Right lobe of liver (tissue), 6 donors: ENCODE measurements at regions not wholly inside any gene's neighbourhood (a gene's known extent, or its start where the extent isn't known, plus 50 kb on each side); places are given as distances from the start of the nearest gene placed in this dataset.

Experiments used
- ATAC-seq, 4 donors: fragments of 200-7000 bp; cut with Tn5 transposase; one replicate each; pipeline ENCODE4 v1.9.1; 2020; ENCODE audit warnings: mild to moderate bottlenecking in 4 of 4, moderate library complexity in 4 of 4
- DNase-seq, 3 donors: peaks; one replicate each; pipeline ENCODE4 v3.0.0-alpha.2; 2020
- H3K27ac ChIP-seq, 3 donors: fragments of 200-600 bp; one replicate each; pipeline ENCODE4 v1.8.0; 2022
- H3K27me3 ChIP-seq, 2 donors: fragments of 200-600 bp; one replicate each; pipeline ENCODE4 v1.8.0; 2022
- H3K36me3 ChIP-seq, 4 donors: fragments of 200-600 bp; sonication (generic) in 1 of 4; one replicate each; pipeline versions ENCODE4 v1.5.1 to v1.8.0; 2017 to 2022; ENCODE audit warnings: control low read depth in 1 of 4
- H3K4me1 ChIP-seq, 4 donors: fragments of 200-600 bp; sonication (generic) in 1 of 4; one replicate each; pipeline versions ENCODE4 v1.5.1 to v1.8.0; 2017 to 2022; ENCODE audit warnings: control low read depth in 1 of 4
- H3K4me3 ChIP-seq, 3 donors: fragments of 200-600 bp; one replicate each; pipeline ENCODE4 v1.8.0; 2022
- H3K9me3 ChIP-seq, 4 donors: fragments of 200-600 bp; sonication (generic) in 1 of 4; one replicate each; pipeline versions ENCODE4 v1.5.1 to v1.8.0; 2017 to 2022; ENCODE audit warnings: control low read depth in 1 of 4
- POLR2A ChIP-seq: fragments of 450-650 bp; IDR thresholded peaks from one replicate; pipeline ENCODE4 v1.6.1; 2017; ENCODE audit warnings: antibody characterized with exemption, mild to moderate bottlenecking
- WGBS: methylation state at CpG from one replicate; pipeline ENCODE4 v1.1.6; 2018; ENCODE audit warnings: low coverage, low lambda C conversion rate; ENCODE audit not compliant: insufficient coverage; ENCODE audit errors: missing lambda C conversion rate; 5-methylcytosine and 5-hydroxymethylcytosine counted together
- intact Hi-C, 2 donors: fragments of 100-400 bp; cut with DNase I; formaldehyde crosslinking; loops; one replicate each; pipeline versions ENCODE4 v1.11.2 to v1.14.1; 2022
- TF ChIP-seq, protein P1 (sequence below), 4 donors: fragments of 200-600 bp in 3 of 4; fragments of 450-650 bp in 1 of 4; IDR thresholded peaks; one replicate each; pipeline versions ENCODE4 v1.5.1 to v1.8.0; 2016 to 2022; ENCODE audit warnings: antibody characterized with exemption in 4 of 4, mild to moderate bottlenecking in 2 of 4
- donor health status: DM: no; HTN: yes; CAD: no.
- donor health status: DM: no; HTN: no; CAD: no.
- donor health status: DM: no; HTN: no; CAD: no.
- donor health status: DM: no; HTN: yes; CAD: no.
- donor health status: DM: no; HTN: yes; CAD: no.

DNA sequence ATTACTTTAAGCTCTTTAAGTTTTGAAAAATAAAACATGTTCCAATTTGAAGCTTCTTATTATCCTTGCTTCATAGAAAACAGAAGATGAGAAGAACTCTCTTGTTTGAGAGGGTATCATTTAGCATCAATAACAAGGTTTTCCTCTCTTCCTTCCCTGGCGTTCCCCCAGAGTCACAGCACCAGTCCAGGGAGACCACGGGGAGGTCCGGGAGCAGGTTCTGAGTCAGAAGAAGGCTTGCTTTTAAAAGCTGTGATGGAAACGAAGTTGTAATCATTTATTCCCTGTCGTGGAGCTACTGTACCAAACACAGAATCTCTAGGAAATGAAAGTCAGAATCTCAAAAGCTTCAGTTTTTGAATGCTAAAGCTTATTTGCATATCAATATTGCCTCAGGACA is 174.0 kb upstream of the LSM14A start:
- no peak for DNase-seq
- WGBS: 17% methylated on average over 5 of the region's 5 CpGs
- no peak overlapping the region for H3K27ac ChIP-seq
- no peak for ATAC-seq
- intact Hi-C loops: no loop called here
- H3K27me3 ChIP-seq: no peaks in the 10 kb centered on the region
- TF ChIP-seq, protein P1, sequence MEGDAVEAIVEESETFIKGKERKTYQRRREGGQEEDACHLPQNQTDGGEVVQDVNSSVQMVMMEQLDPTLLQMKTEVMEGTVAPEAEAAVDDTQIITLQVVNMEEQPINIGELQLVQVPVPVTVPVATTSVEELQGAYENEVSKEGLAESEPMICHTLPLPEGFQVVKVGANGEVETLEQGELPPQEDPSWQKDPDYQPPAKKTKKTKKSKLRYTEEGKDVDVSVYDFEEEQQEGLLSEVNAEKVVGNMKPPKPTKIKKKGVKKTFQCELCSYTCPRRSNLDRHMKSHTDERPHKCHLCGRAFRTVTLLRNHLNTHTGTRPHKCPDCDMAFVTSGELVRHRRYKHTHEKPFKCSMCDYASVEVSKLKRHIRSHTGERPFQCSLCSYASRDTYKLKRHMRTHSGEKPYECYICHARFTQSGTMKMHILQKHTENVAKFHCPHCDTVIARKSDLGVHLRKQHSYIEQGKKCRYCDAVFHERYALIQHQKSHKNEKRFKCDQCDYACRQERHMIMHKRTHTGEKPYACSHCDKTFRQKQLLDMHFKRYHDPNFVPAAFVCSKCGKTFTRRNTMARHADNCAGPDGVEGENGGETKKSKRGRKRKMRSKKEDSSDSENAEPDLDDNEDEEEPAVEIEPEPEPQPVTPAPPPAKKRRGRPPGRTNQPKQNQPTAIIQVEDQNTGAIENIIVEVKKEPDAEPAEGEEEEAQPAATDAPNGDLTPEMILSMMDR (IDR thresholded peaks at IDR 0.05): no peak
- no peak for TF ChIP-seq POLR2A
- no peaks in the 10 kb centered on the region for H3K4me1 ChIP-seq
- no peak overlapping the region for H3K4me3 ChIP-seq
- no peaks in the 10 kb centered on the region for H3K36me3 ChIP-seq
- H3K9me3 ChIP-seq: no peaks in the 10 kb centered on the region

DNA sequence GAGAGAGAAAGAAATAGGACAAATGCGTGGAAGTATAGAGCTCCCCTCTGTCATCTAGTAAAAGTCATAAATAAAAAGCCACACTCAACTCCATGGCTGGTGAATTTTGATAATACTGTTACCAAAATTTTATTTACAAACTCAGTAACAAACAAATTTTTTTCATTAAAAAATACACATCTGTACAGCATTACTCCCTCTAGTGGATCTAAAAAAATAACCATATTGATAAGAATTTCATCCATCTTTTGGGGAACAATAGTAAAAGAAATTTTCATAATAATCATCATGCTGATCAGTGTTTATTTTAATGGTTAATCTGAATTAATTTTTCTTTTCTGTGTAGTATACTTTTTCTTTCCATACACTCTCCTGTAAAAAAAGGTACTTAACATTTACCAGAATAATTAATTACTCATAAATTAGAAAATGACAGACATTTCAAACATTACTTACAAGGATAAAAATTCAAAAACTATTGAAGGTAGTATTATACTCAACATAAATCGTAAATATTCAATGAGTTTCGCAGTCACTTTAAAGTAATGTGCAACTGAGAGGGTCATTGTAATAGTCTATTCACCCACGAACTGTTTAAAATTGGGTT is 173.5 kb upstream of the LSM14A start:
- no peaks in the 10 kb centered on the region for H3K36me3 ChIP-seq
- no peak for ATAC-seq
- intact Hi-C loops: no loop called here
- WGBS: 32% methylated on average over 4 of the region's 4 CpGs
- no peak overlapping the region for H3K27ac ChIP-seq
- H3K4me3 ChIP-seq: no peak overlapping the region
- H3K9me3 ChIP-seq: no peaks in the 10 kb centered on the region
- DNase-seq: no peak
- no peaks in the 10 kb centered on the region for H3K4me1 ChIP-seq
- TF ChIP-seq POLR2A: no peak
- TF ChIP-seq, protein P1 (IDR thresholded peaks at IDR 0.05): peak; percentile 43 to 59 (median 52)
- H3K27me3 ChIP-seq: no peaks in the 10 kb centered on the region

DNA sequence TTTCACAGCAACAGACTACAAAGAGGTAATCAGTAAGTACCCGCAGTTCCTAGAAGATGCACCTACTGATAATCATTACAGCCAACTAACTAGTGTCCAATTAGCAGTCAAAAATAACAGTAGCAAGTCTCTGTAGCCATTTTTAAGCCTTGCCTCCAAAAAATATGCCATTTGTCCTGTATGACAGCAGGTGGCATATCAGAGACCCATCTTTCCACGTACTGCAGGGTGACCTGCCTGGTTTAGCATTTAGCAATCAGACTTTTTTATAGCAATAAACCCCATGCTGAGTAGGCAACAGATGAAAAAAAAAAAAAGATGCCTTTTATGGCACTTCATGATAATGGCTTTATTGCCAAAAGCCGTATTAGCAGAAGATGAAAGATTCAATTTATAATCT is 155.3 kb upstream of the LSM14A start:
- 33% methylated on average over 3 of the region's 3 CpGs for WGBS
- no peaks in the 10 kb centered on the region for H3K4me1 ChIP-seq
- no peak for TF ChIP-seq POLR2A
- TF ChIP-seq, protein P1 (IDR thresholded peaks at IDR 0.05): no peak
- no peak overlapping the region for H3K27ac ChIP-seq
- no peak overlapping the region for H3K4me3 ChIP-seq
- no peaks in the 10 kb centered on the region for H3K27me3 ChIP-seq
- no peaks in the 10 kb centered on the region for H3K36me3 ChIP-seq
- DNase-seq (no peak), ATAC-seq (no peak)
- H3K9me3 ChIP-seq: no peaks in the 10 kb centered on the region
- intact Hi-C loops: no loop called here

DNA sequence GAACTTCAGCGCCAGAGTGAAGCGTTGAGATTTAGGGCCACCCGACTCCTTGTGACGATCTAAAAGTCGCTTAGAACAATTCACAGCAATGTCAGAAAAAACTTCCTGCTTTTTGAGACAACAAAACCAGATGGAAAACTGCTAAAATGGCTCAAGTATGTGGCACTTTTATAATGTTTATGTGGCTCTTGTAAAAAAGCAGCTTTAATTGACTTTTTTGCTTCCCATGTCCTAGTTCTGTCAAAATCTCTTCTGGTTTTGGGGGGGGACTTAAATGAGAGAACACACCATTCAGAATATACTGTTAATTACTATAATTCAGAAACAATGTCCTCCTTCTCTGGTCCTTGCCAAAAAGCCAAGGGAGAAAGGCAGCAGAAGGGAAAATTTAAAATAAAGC is 154.7 kb upstream of the LSM14A start:
- Histone ChIP-seq H3K9me3 (no peaks in the 10 kb centered on the region), H3K27me3 (no peaks in the 10 kb centered on the region), H3K4me1 (no peaks in the 10 kb centered on the region), H3K4me3 (no peak overlapping the region), H3K27ac (no peak overlapping the region), H3K36me3 (no peaks in the 10 kb centered on the region)
- whole genome bisulfite sequencing: 62% methylated on average over 4 of the region's 5 CpGs
- no peak for TF ChIP-seq POLR2A
- TF ChIP-seq, protein P1 (IDR thresholded peaks at IDR 0.05): no peak
- intact Hi-C loops: no loop called here
- ATAC-seq (no peak), DNase-seq (no peak)

DNA sequence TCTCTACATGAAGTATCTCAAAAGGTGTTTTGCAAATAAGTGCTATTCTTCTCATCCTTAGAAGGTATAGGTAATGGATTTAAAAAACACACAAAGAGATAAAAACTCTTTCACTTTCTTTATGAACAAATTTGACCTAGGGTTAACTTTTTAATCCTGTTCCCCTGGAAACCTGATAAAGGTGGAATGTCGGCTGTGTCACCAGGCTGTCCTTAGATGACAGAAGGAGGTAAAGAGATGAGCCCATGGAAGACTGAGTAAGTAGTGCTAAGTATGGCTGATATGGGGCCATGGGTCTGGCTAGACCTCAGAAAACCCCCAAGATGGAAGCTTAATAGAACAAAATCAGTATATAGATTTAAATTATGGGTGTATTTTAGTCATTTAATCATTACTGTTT is 153.8 kb upstream of the LSM14A start:
- H3K36me3 ChIP-seq: no peaks in the 10 kb centered on the region
- H3K9me3 ChIP-seq: peaks cover 0 to under 1% (median 0%) of the 10 kb centered on the region in 4 donors
- H3K27ac ChIP-seq: no peak overlapping the region
- no peak overlapping the region for H3K4me3 ChIP-seq
- 14% methylated on average over 1 of the region's 1 CpG for WGBS
- intact Hi-C loops: no loop called here
- H3K27me3 ChIP-seq: no peaks in the 10 kb centered on the region
- TF ChIP-seq POLR2A: no peak
- TF ChIP-seq, protein P1 (IDR thresholded peaks at IDR 0.05): no peak
- ATAC-seq: no peak
- H3K4me1 ChIP-seq: no peaks in the 10 kb centered on the region
- DNase-seq: no peak
